ENCODE measurements at regions not wholly inside any gene's neighbourhood (a gene's known extent, or its start where the extent isn't known, plus 50 kb on each side); places are given as distances from the start of the nearest gene placed in this dataset.

GRCh38 chr2:107414376-107414775, 412.3 kb upstream of the RGPD4 start:
- no peak for TF ChIP-seq CTCF (IDR thresholded peaks at IDR 0.05)
- TF ChIP-seq POLR2A (IDR thresholded peaks at IDR 0.05): no peak

Data from uterus (tissue), 2 donors.